ENCODE measurements at regions not wholly inside any gene's neighbourhood (a gene's known extent, or its start where the extent isn't known, plus 50 kb on each side); places are given as distances from the start of the nearest gene placed in this dataset.

GRCh38 chr11:110805756-110806155, 93.5 kb upstream of the ARHGAP20 start:
- no peak for DNase-seq (ENCODE audit: extremely low read depth in 1 of 2, low read depth in 1 of 2)

GRCh38 chr11:110802162-110802561, 89.9 kb upstream of the ARHGAP20 start:
- DNase-seq (ENCODE audit: extremely low read depth in 1 of 2, low read depth in 1 of 2) = no peak

- no peak for DNase-seq (ENCODE audit: extremely low read depth in 1 of 2, low read depth in 1 of 2)
Observed at GRCh38 chr11:110801328-110801727, 89.1 kb upstream of the ARHGAP20 start.

- no peak for DNase-seq (ENCODE audit: extremely low read depth in 1 of 2, low read depth in 1 of 2)
Observed at GRCh38 chr11:110798201-110798900, 86.1 kb upstream of the ARHGAP20 start.

- no peak for DNase-seq (ENCODE audit: extremely low read depth in 1 of 2, low read depth in 1 of 2)
Observed at GRCh38 chr11:110797453-110797852, 85.2 kb upstream of the ARHGAP20 start.

GRCh38 chr11:110795112-110795624, 82.9 kb upstream of the ARHGAP20 start:
- DNase-seq (ENCODE audit: extremely low read depth in 1 of 2, low read depth in 1 of 2) = no peak

- DNase-seq (ENCODE audit: extremely low read depth in 1 of 2, low read depth in 1 of 2) = no peak
Observed at GRCh38 chr11:110793556-110793955, 81.3 kb upstream of the ARHGAP20 start.

- no peak for DNase-seq (ENCODE audit: extremely low read depth in 1 of 2, low read depth in 1 of 2)
Observed at GRCh38 chr11:110791621-110792020, 79.4 kb upstream of the ARHGAP20 start.

- no peak for DNase-seq (ENCODE audit: extremely low read depth in 1 of 2, low read depth in 1 of 2)
Observed at GRCh38 chr11:110787680-110788079, 75.4 kb upstream of the ARHGAP20 start.

GRCh38 chr11:110786226-110786902, 74.1 kb upstream of the ARHGAP20 start:
- DNase-seq (ENCODE audit: extremely low read depth in 1 of 2, low read depth in 1 of 2) = no peak

- DNase-seq (ENCODE audit: extremely low read depth in 1 of 2, low read depth in 1 of 2) = no peak
Observed at GRCh38 chr11:110785398-110785797, 73.2 kb upstream of the ARHGAP20 start.

GRCh38 chr11:110782616-110783015, 70.4 kb upstream of the ARHGAP20 start:
- DNase-seq (ENCODE audit: extremely low read depth in 1 of 2, low read depth in 1 of 2) = no peak

- DNase-seq (ENCODE audit: extremely low read depth in 1 of 2, low read depth in 1 of 2) = no peak
Observed at GRCh38 chr11:110779108-110779507, 66.9 kb upstream of the ARHGAP20 start.

GRCh38 chr11:110778343-110778742, 66.1 kb upstream of the ARHGAP20 start:
- DNase-seq (ENCODE audit: extremely low read depth in 1 of 2, low read depth in 1 of 2) = no peak

- no peak for DNase-seq (ENCODE audit: extremely low read depth in 1 of 2, low read depth in 1 of 2)
Observed at GRCh38 chr11:110777775-110778174, 65.5 kb upstream of the ARHGAP20 start.

- no peak for DNase-seq (ENCODE audit: extremely low read depth in 1 of 2, low read depth in 1 of 2)
Observed at GRCh38 chr11:110776081-110776480, 63.8 kb upstream of the ARHGAP20 start.

GRCh38 chr11:110774138-110775014, 62.1 kb upstream of the ARHGAP20 start:
- no peak for DNase-seq (ENCODE audit: extremely low read depth in 1 of 2, low read depth in 1 of 2)

- no peak for DNase-seq (ENCODE audit: extremely low read depth in 1 of 2, low read depth in 1 of 2)
Observed at GRCh38 chr11:110773442-110773841, 61.2 kb upstream of the ARHGAP20 start.

- no peak for DNase-seq (ENCODE audit: extremely low read depth in 1 of 2, low read depth in 1 of 2)
Observed at GRCh38 chr11:110772863-110773262, 60.6 kb upstream of the ARHGAP20 start.

GRCh38 chr11:110766316-110766715, 54.1 kb upstream of the ARHGAP20 start:
- DNase-seq (ENCODE audit: extremely low read depth in 1 of 2, low read depth in 1 of 2) = no peak

GRCh38 chr11:110764485-110764884, 52.2 kb upstream of the ARHGAP20 start:
- DNase-seq (ENCODE audit: extremely low read depth in 1 of 2, low read depth in 1 of 2) = no peak
